ENCODE measurements at regions not wholly inside any gene's neighbourhood (a gene's known extent, or its start where the extent isn't known, plus 50 kb on each side); places are given as distances from the start of the nearest gene placed in this dataset.

- TF ChIP-seq CTCF (conservative IDR thresholded peaks at IDR 0.05; ENCODE audit: low read depth in 2 of 2): no peak
- no peak for TF ChIP-seq REST (IDR thresholded peaks at IDR 0.05; ENCODE audit: unreplicated experiment)
- TF ChIP-seq POLR2AphosphoS5 (IDR thresholded peaks at IDR 0.05; ENCODE audit: low read depth): no peak
Measured at GRCh38 chr3:145133281-145133680, 1027.7 kb downstream of the PLOD2 start.
